ENCODE measurements at regions not wholly inside any gene's neighbourhood (a gene's known extent, or its start where the extent isn't known, plus 50 kb on each side); places are given as distances from the start of the nearest gene placed in this dataset.

DNA sequence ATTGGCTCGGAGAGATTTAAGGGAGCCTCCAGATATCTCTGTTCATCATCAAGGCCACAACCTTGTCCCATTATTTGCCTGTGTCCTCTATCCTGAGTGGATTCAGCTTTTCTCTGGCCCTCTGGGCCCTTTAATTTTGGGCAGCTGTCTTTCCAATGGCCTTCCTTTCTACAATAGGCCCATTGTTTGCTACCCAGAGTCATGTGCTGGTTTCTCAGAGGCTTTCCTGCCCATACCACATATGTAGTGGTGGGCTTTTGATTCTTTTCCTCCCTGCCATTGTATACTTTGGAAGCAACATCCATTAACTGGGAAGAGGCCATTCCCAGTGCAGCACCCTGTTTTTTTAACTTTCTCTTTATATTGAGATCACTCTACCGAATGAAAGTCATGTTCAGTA is 233.9 kb upstream of the SGCD start:
- POLR2A ChIA-PET, result no interaction called here
- CTCF ChIA-PET, result no interaction called here

DNA sequence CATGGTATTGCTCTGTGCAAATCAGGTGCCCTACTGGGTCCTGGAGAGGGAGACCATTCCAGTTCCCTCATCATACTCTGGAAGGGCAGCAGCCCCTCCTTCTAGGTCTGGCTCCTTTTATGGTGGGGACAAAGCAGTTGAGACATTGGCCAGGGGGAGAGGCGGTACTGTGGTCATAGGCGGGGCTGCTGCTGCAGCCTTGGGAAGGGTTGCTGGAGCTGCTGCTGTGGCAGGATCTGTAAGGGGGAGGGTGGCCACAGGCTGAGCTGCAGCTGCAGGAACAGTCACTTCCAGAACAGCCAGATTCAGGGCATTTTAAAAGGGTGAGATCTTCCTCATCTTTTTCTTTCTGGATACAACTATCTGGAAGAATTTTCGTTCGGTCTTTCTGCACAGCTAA is 233.0 kb upstream of the SGCD start:
- intact Hi-C loops (cut with micrococcal nuclease; ENCODE audit: unreplicated experiment), result no loop called here
- Histone ChIP-seq H3K4me3 (ENCODE audit: low read depth in 2 of 2, low read length in 2 of 2) (no peak overlapping the region), H3K27ac (ENCODE audit: low read length) (no peak overlapping the region), H3K27me3 (ENCODE audit: control insufficient read depth, insufficient read depth, low read length) (no peaks in the 10 kb centered on the region), H3K4me1 (ENCODE audit: control insufficient read depth, insufficient read depth, low read length) (no peaks in the 10 kb centered on the region), H3K9me3 (ENCODE audit: control insufficient read depth, insufficient read depth, low read depth, low read length) (no peaks in the 10 kb centered on the region), H3K36me3 (ENCODE audit: control insufficient read depth, insufficient read depth, low read length) (no peaks in the 10 kb centered on the region)
- in situ Hi-C loops (cut with HindIII; ENCODE audit: low pct_unique_long_range_greater_than_20kb, low sequenced_read_pairs), result no loop called here
- ChIA-PET CTCF (no interaction called here), POLR2A (no interaction called here)
- TF ChIP-seq REST (IDR thresholded peaks at IDR 0.05; ENCODE audit: insufficient read depth in 1 of 2, low read depth in 2 of 2, low read length in 1 of 2), result no peak
- no peak for TF ChIP-seq SIN3A (IDR thresholded peaks at IDR 0.05; ENCODE audit: borderline replicate concordance, insufficient read depth, low read depth, low read length)
- TF ChIP-seq POLR2AphosphoS5 (IDR thresholded peaks at IDR 0.05; ENCODE audit: low read depth, low read length), result no peak
- TF ChIP-seq TCF7L2 (IDR thresholded peaks at IDR 0.05; ENCODE audit: low read depth, low read length), result no peak
- no peak for TF ChIP-seq CTCF (IDR thresholded peaks at IDR 0.05)
- DNase-seq (ENCODE audit: low read depth, low spot score), result no peak
- no peak for ATAC-seq
- BruUV-seq (replicated peaks), result no TSS peak

More for the DNA sequence above, 233.9 kb upstream of the SGCD start:
- DNase-seq (ENCODE audit: low read depth, low spot score) (no peak), ATAC-seq (no peak)
- no peak overlapping the region for H3K27ac ChIP-seq (ENCODE audit: low read length)
- intact Hi-C loops (cut with micrococcal nuclease; ENCODE audit: unreplicated experiment) (no loop called here), in situ Hi-C loops (cut with HindIII; ENCODE audit: low pct_unique_long_range_greater_than_20kb, low sequenced_read_pairs) (no loop called here)
- H3K27me3 ChIP-seq (ENCODE audit: control insufficient read depth, insufficient read depth, low read length), result no peaks in the 10 kb centered on the region
- H3K9me3 ChIP-seq (ENCODE audit: control insufficient read depth, insufficient read depth, low read depth, low read length), result no peaks in the 10 kb centered on the region
- H3K36me3 ChIP-seq (ENCODE audit: control insufficient read depth, insufficient read depth, low read length), result no peaks in the 10 kb centered on the region
- TF ChIP-seq POLR2AphosphoS5 (IDR thresholded peaks at IDR 0.05; ENCODE audit: low read depth, low read length) (no peak), REST (IDR thresholded peaks at IDR 0.05; ENCODE audit: insufficient read depth in 1 of 2, low read depth in 2 of 2, low read length in 1 of 2) (no peak), CTCF (IDR thresholded peaks at IDR 0.05) (no peak), SIN3A (IDR thresholded peaks at IDR 0.05; ENCODE audit: borderline replicate concordance, insufficient read depth, low read depth, low read length) (no peak), TCF7L2 (IDR thresholded peaks at IDR 0.05; ENCODE audit: low read depth, low read length) (no peak)
- no peaks in the 10 kb centered on the region for H3K4me1 ChIP-seq (ENCODE audit: control insufficient read depth, insufficient read depth, low read length)
- H3K4me3 ChIP-seq (ENCODE audit: low read depth in 2 of 2, low read length in 2 of 2), result no peak overlapping the region
- no TSS peak for BruUV-seq (replicated peaks)
